Activated CD8-positive, alpha-beta T cell treated with anti-CD3 and anti-CD28 coated beads for 36 hours (primary cell): ENCODE measurements at regions not wholly inside any gene's neighbourhood (a gene's known extent, or its start where the extent isn't known, plus 50 kb on each side); places are given as distances from the start of the nearest gene placed in this dataset.

Experiments used
- ATAC-seq: fragments of 200-7000 bp; cut with Tn5 transposase; one replicate; pipeline ENCODE4 v1.10.0; 2021; ENCODE audit warnings: mild to moderate bottlenecking, moderate library complexity
- CTCF ChIA-PET: fragments of 350-600 bp; sonication (Branson Sonifier 250); formaldehyde crosslinking; loops from one replicate; lab custom pipeline; 2021; ENCODE audit warnings: antibody characterized with exemption; lab: Charles Lee
- POLR2A ChIA-PET: fragments of 350-600 bp; sonication (Branson Sonifier 250); formaldehyde crosslinking; loops from one replicate; lab custom pipeline; 2021; ENCODE audit warnings: antibody characterized with exemption; lab: Charles Lee
- DNase-seq: peaks from one replicate; pipeline ENCODE4 v3.0.0-alpha.2; 2020
- H3K27ac Mint-ChIP-seq: one replicate; pipeline ENCODE4 v1.8.0; 2021; ENCODE audit warnings: mild to moderate bottlenecking, mixed read lengths
- H3K27me3 Mint-ChIP-seq: one replicate; pipeline ENCODE4 v1.8.0; 2021; ENCODE audit warnings: mixed read lengths
- H3K36me3 Mint-ChIP-seq: one replicate; pipeline ENCODE4 v1.8.0; 2021; ENCODE audit warnings: low read depth, mixed read lengths
- H3K4me1 Mint-ChIP-seq: one replicate; pipeline ENCODE4 v1.8.0; 2021; ENCODE audit warnings: low read depth, mixed read lengths
- H3K4me3 Mint-ChIP-seq: one replicate; pipeline ENCODE4 v1.8.0; 2021; ENCODE audit warnings: mild to moderate bottlenecking, moderate library complexity, mixed read lengths
- H3K9me3 Mint-ChIP-seq: one replicate; pipeline ENCODE4 v1.8.0; 2021; ENCODE audit warnings: mixed read lengths
- intact Hi-C: fragments of 100-400 bp; cut with micrococcal nuclease; formaldehyde crosslinking; loops from one replicate; pipeline ENCODE4 v1.10.0; 2022
- TF ChIP-seq, protein P1 (sequence below): fragments of 200-600 bp; IDR thresholded peaks from one replicate; pipeline ENCODE4 v1.8.0; 2022; ENCODE audit warnings: antibody characterized with exemption, mild to moderate bottlenecking

DNA sequence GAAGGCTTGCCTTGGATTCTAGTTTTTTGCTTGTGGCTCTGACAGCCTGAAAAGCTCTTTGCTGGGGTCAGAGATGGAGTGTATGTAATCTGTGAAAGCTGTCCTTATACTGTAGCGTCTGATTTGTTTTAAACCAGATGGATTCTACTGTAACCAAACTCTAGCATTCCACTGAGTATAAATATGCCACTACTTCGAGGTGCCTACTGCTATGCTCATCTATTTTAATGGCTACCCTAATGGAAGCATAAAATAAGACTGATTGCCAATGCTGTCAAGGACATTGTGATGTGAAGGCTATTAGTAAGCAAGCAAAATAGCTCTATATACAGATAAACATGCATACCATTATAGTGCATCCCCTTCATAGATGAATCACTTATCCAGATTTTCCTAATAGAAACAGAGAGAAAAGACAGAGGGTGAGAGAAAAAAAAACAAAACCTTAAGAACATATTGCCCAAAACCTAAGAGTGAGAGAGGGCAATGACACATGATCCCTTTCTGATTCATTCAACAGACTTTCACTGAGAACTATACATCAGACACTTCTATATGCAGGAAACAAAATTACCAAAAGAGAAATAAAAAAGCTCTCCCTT is 1025.8 kb upstream of the LCORL start:
- POLR2A ChIA-PET, result no interaction called here
- TF ChIP-seq, protein P1, sequence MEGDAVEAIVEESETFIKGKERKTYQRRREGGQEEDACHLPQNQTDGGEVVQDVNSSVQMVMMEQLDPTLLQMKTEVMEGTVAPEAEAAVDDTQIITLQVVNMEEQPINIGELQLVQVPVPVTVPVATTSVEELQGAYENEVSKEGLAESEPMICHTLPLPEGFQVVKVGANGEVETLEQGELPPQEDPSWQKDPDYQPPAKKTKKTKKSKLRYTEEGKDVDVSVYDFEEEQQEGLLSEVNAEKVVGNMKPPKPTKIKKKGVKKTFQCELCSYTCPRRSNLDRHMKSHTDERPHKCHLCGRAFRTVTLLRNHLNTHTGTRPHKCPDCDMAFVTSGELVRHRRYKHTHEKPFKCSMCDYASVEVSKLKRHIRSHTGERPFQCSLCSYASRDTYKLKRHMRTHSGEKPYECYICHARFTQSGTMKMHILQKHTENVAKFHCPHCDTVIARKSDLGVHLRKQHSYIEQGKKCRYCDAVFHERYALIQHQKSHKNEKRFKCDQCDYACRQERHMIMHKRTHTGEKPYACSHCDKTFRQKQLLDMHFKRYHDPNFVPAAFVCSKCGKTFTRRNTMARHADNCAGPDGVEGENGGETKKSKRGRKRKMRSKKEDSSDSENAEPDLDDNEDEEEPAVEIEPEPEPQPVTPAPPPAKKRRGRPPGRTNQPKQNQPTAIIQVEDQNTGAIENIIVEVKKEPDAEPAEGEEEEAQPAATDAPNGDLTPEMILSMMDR, result no peak
- Mint-ChIP-seq H3K27ac (no peak overlapping the region), H3K4me1 (no peaks in the 10 kb centered on the region), H3K36me3 (no peaks in the 10 kb centered on the region), H3K4me3 (no peak overlapping the region), H3K27me3 (no peaks in the 10 kb centered on the region), H3K9me3 (peaks cover 9% of the 10 kb centered on the region)
- CTCF ChIA-PET, result no interaction called here
- ATAC-seq, result no peak
- DNase-seq, result no peak
- intact Hi-C loops, result no loop called here

- DNase-seq, result no peak
- ATAC-seq, result no peak
- TF ChIP-seq, protein P1, result no peak
- Mint-ChIP-seq H3K27ac (no peak overlapping the region), H3K36me3 (no peaks in the 10 kb centered on the region), H3K4me1 (no peaks in the 10 kb centered on the region), H3K27me3 (no peaks in the 10 kb centered on the region), H3K4me3 (no peak overlapping the region), H3K9me3 (peaks cover 3% of the 10 kb centered on the region)
- CTCF ChIA-PET, result no interaction called here
- POLR2A ChIA-PET, result no interaction called here
- intact Hi-C loops, result no loop called here
Measured at GRCh38 chr4:19039816-19040215, 1018.3 kb upstream of the LCORL start.

GRCh38 chr4:19038231-19038630 is 1016.7 kb upstream of the LCORL start:
- no peaks in the 10 kb centered on the region for H3K4me1 Mint-ChIP-seq
- POLR2A ChIA-PET, result no interaction called here
- H3K36me3 Mint-ChIP-seq, result no peaks in the 10 kb centered on the region
- H3K4me3 Mint-ChIP-seq, result no peak overlapping the region
- ATAC-seq (no peak), DNase-seq (no peak)
- H3K27me3 Mint-ChIP-seq, result no peaks in the 10 kb centered on the region
- H3K27ac Mint-ChIP-seq, result no peak overlapping the region
- intact Hi-C loops, result no loop called here
- TF ChIP-seq, protein P1, result no peak
- CTCF ChIA-PET, result no interaction called here
- no peaks in the 10 kb centered on the region for H3K9me3 Mint-ChIP-seq

- POLR2A ChIA-PET, result no interaction called here
- TF ChIP-seq, protein P1, result no peak
- no peak overlapping the region for H3K4me3 Mint-ChIP-seq
- H3K27ac Mint-ChIP-seq, result no peak overlapping the region
- intact Hi-C loops, result no loop called here
- no peaks in the 10 kb centered on the region for H3K36me3 Mint-ChIP-seq
- CTCF ChIA-PET, result no interaction called here
- no peaks in the 10 kb centered on the region for H3K4me1 Mint-ChIP-seq
- H3K27me3 Mint-ChIP-seq, result no peaks in the 10 kb centered on the region
- H3K9me3 Mint-ChIP-seq, result peaks cover 3% of the 10 kb centered on the region
- ATAC-seq, result no peak
- DNase-seq, result no peak
Measured at GRCh38 chr4:19033816-19034733, 1012.5 kb upstream of the LCORL start.

DNA sequence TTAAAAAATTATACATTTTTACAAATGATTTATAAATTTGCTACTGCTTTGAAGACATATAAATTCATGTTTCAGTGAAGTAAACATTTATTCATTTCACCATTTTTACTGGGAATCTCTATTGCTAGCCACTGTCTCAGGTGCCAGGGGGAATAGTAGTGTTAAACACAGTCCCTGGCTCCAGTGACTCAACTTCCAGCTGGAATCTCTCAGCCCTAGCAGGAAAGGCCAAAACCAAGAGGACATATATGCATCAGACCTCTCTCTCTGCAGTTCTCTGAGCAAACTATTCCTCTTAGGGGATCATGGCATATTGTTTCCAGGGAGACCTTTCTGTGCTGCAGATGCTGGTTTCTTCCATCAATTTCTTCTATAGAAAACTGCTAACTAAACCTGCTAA is 1009.0 kb upstream of the LCORL start:
- Mint-ChIP-seq H3K4me1 (no peaks in the 10 kb centered on the region), H3K27me3 (no peaks in the 10 kb centered on the region), H3K4me3 (no peak overlapping the region), H3K36me3 (no peaks in the 10 kb centered on the region), H3K9me3 (peaks cover 3% of the 10 kb centered on the region), H3K27ac (no peak overlapping the region)
- no peak for DNase-seq
- intact Hi-C loops, result no loop called here
- no peak for ATAC-seq
- CTCF ChIA-PET, result no interaction called here
- TF ChIP-seq, protein P1, result no peak
- POLR2A ChIA-PET, result no interaction called here
